GM21723 (cell line): ENCODE measurements at regions not wholly inside any gene's neighbourhood (a gene's known extent, or its start where the extent isn't known, plus 50 kb on each side); places are given as distances from the start of the nearest gene placed in this dataset.
"Not testable (repeated sequence)": the region's sequence is repeated elsewhere in the genome, so short reads cannot be mapped to it uniquely, and the experiment has no call there.

Experiments
- ATAC-seq: cut with Tn5 transposase; IDR thresholded peaks from one replicate; pipeline ENCODE4 v1.9.1; 2021; ENCODE audit warnings: mild to moderate bottlenecking, moderate library complexity; ENCODE audit not compliant: unreplicated experiment

- ATAC-seq: no peak
Observed at GRCh38 chr7:91446819-91447218, 182.6 kb downstream of the FZD1 start.

GRCh38 chr7:91455411-91455810, 191.2 kb downstream of the FZD1 start:
- ATAC-seq: no peak

GRCh38 chr7:91457208-91457607, 193.0 kb downstream of the FZD1 start:
- no peak for ATAC-seq

- ATAC-seq: no peak
Observed at GRCh38 chr7:91459539-91459938, 195.3 kb downstream of the FZD1 start.

- ATAC-seq: no peak
Observed at GRCh38 chr7:91462316-91462715, 198.1 kb downstream of the FZD1 start.

GRCh38 chr7:91463330-91463729, 199.1 kb downstream of the FZD1 start:
- ATAC-seq: no peak

- no peak for ATAC-seq
Observed at GRCh38 chr7:91465595-91466061, 201.4 kb downstream of the FZD1 start.

- no peak for ATAC-seq
Observed at GRCh38 chr7:91468256-91468655, 204.0 kb downstream of the FZD1 start.

- no peak for ATAC-seq
Observed at GRCh38 chr7:91473619-91474018, 209.4 kb downstream of the FZD1 start.

GRCh38 chr7:91474074-91474473, 209.8 kb downstream of the FZD1 start:
- ATAC-seq: no peak

GRCh38 chr7:91480470-91480869, 216.2 kb downstream of the FZD1 start:
- ATAC-seq: not testable (repeated sequence)

GRCh38 chr7:91491868-91492267, 227.6 kb downstream of the FZD1 start:
- no peak for ATAC-seq

- no peak for ATAC-seq
Observed at GRCh38 chr7:91492317-91492716, 228.1 kb downstream of the FZD1 start.

- no peak for ATAC-seq
Observed at GRCh38 chr7:91492773-91493172, 228.5 kb downstream of the FZD1 start.

- ATAC-seq: no peak
Observed at GRCh38 chr7:91494450-91494849, 230.2 kb downstream of the FZD1 start.

GRCh38 chr7:91496251-91496820, 232.1 kb downstream of the FZD1 start:
- ATAC-seq: no peak

GRCh38 chr7:91497277-91497676, 233.0 kb downstream of the FZD1 start:
- not testable (repeated sequence) for ATAC-seq

- ATAC-seq: no peak
Observed at GRCh38 chr7:91503934-91504555, 239.8 kb downstream of the FZD1 start.

GRCh38 chr7:91504919-91505318, 240.7 kb downstream of the FZD1 start:
- ATAC-seq: no peak

GRCh38 chr7:91506966-91507365, 242.7 kb downstream of the FZD1 start:
- not testable (repeated sequence) for ATAC-seq

GRCh38 chr7:91511861-91512260, 247.6 kb downstream of the FZD1 start:
- ATAC-seq: not testable (repeated sequence)

GRCh38 chr7:91512958-91513357, 248.7 kb downstream of the FZD1 start:
- no peak for ATAC-seq

GRCh38 chr7:91514591-91514990, 250.4 kb downstream of the FZD1 start:
- ATAC-seq: no peak
